Transverse colon (tissue), 3 donors: ENCODE measurements at regions not wholly inside any gene's neighbourhood (a gene's known extent, or its start where the extent isn't known, plus 50 kb on each side); places are given as distances from the start of the nearest gene placed in this dataset.

Experiments used
- CTCF ChIP-seq, 5 experiments: fragments of 200-600 bp in 3 of 5; fragments of 450-650 bp in 2 of 5; sonication (generic) in 3 of 5; IDR thresholded peaks; 1 replicate in 2 of 5; 2 replicates in 3 of 5; pipeline ENCODE4 v1.5.1; 2016 to 2017; ENCODE audit warnings: antibody characterized with exemption in 5 of 5, inconsistent platforms in 3 of 5, mild to moderate bottlenecking in 2 of 5, moderate library complexity in 1 of 5
- EP300 ChIP-seq: sonication (generic); formaldehyde crosslinking; IDR thresholded peaks from one replicate; pipeline ENCODE4 v1.6.1; 2017; ENCODE audit warnings: antibody characterized with exemption, low read depth
- POLR2A ChIP-seq: fragments of 450-650 bp; IDR thresholded peaks from one replicate; pipeline ENCODE4 v1.6.1; 2016; ENCODE audit warnings: antibody characterized with exemption, mild to moderate bottlenecking, moderate library complexity

- TF ChIP-seq CTCF (IDR thresholded peaks at IDR 0.05) = no peak
- no peak for TF ChIP-seq POLR2A
- TF ChIP-seq EP300 = no peak
Observed at GRCh38 chr3:144312702-144313101, 341.1 kb downstream of the DIPK2A start.
